ENCODE measurements at regions not wholly inside any gene's neighbourhood (a gene's known extent, or its start where the extent isn't known, plus 50 kb on each side); places are given as distances from the start of the nearest gene placed in this dataset.

DNA sequence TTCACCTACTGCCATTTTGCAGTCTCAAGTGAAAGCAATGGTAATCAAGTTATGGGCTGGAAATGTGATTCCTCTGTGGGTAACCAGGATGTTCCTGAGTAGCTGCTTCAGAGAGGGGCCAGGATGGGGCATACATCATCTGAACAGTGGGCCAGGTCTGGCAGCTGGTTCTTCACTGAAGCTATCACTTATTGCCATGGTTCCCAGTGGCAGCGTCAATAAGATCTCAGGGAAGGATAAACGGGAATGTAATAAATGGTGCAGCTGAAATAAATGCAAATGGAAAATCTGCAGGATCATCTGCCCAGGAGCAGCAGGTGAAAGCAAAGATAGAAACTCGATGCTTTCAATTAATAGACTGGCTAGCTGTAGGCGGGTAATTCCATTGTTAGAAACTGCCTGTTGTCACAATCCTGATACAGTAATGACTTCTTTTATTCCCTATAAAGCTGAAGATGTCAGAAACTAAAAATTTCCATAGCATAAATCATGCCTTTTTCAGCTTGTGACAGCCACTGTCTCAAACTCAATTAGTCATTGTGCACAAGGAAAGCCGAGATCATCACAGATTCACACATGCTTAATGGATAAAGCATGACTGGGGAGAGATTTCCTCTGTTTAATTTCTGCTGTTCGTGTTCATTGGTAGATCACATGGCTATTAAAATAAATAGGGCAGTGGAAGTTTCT lies 56.2 kb upstream of the CCDC85A start:
- Histone ChIP-seq H3K4me3 (ENCODE audit: insufficient read depth, low read depth, low read length) (no peak overlapping the region), H2AK9ac (replicated peaks; ENCODE audit: low read depth, low read length, poor library complexity) (no peak overlapping the region), H2BK120ac (ENCODE audit: low read depth, low read length) (no peak overlapping the region), H4K5ac (ENCODE audit: low read depth, low read length) (no peak overlapping the region), H3K9me1 (ENCODE audit: insufficient read depth, low read length) (no peaks in the 10 kb centered on the region), H3K56ac (ENCODE audit: extremely low read depth, insufficient read depth, low read length) (no peak overlapping the region), H3K79me1 (ENCODE audit: low read depth in 1 of 2, low read length in 2 of 2) (no peaks in the 10 kb centered on the region), H3K9me3 (ENCODE audit: control insufficient read depth, insufficient read depth, low read length) (no peaks in the 10 kb centered on the region), H2BK20ac (ENCODE audit: low read depth, low read length) (no peak overlapping the region), H3K36me3 (ENCODE audit: control insufficient read depth, insufficient read depth, low read length) (no peaks in the 10 kb centered on the region), H3K4me2 (ENCODE audit: low read depth, low read length) (no peak overlapping the region), H4K8ac (ENCODE audit: low read depth in 2 of 2, low read length in 2 of 2) (no peak overlapping the region), H3K23ac (ENCODE audit: low read depth, low read length) (no peak overlapping the region), H3K27me3 (ENCODE audit: control insufficient read depth, insufficient read depth, low read length) (peaks cover 4% of the 10 kb centered on the region; the same call in 1 of the 2 replicates), H2AFZ (replicated peaks; ENCODE audit: low read length, poor library complexity) (no peak overlapping the region), H2BK5ac (ENCODE audit: low read depth, low read length, poor library complexity, severe bottlenecking) (no peak overlapping the region), H3K4ac (ENCODE audit: low read depth, low read length) (no peak overlapping the region), H3K14ac (replicated peaks; ENCODE audit: low read depth, low read length) (no peak overlapping the region), H3K27ac (ENCODE audit: insufficient read depth, low read length) (no peak overlapping the region), H2AK5ac (ENCODE audit: low read depth, low read length) (no peak overlapping the region), H3K4me1 (ENCODE audit: control insufficient read depth, insufficient read depth, low read length) (no peaks in the 10 kb centered on the region), H2BK15ac (ENCODE audit: low read depth, low read length) (no peak overlapping the region), H4K91ac (ENCODE audit: insufficient read depth, low read depth, low read length) (no peak overlapping the region), H3K18ac (ENCODE audit: low read depth, low read length) (no peak overlapping the region), H4K20me1 (ENCODE audit: insufficient read depth, low read length) (no peaks in the 10 kb centered on the region), H3K9ac (ENCODE audit: low read depth, low read length) (no peak overlapping the region)
- WGBS, 2 experiments (ENCODE audit: extremely low coverage in 2 of 2, insufficient read length in 1 of 2), result 100% methylated on average over 1 of the region's 6 CpGs; no CpG with 5 or more reads in 1 of the 2 experiments
- in situ Hi-C loops (cut with MboI; ENCODE audit: low sequenced_read_pairs) (no loop called here), intact Hi-C loops (cut with micrococcal nuclease) (no loop called here), dilution Hi-C loops (cut with HindIII; ENCODE audit: low sequenced_read_pairs, unreplicated experiment) (no loop called here)
- ChIA-PET POLR2A (ENCODE audit: unreplicated experiment) (no interaction called here), CTCF (interaction anchor here (1.8 kb wide), 1 partner anchor 18 kb away, joined by 5 read pairs; no protein-coding TSS in a partner anchor)
- DNase-seq, result no peak
- ATAC-seq (ENCODE audit: low read depth), result no peak
- BruUV-seq (replicated peaks), result no TSS peak
- no peak for TF ChIP-seq BHLHE40 (IDR thresholded peaks at IDR 0.05; ENCODE audit: low read depth, low read length)
- TF ChIP-seq, protein P1, sequence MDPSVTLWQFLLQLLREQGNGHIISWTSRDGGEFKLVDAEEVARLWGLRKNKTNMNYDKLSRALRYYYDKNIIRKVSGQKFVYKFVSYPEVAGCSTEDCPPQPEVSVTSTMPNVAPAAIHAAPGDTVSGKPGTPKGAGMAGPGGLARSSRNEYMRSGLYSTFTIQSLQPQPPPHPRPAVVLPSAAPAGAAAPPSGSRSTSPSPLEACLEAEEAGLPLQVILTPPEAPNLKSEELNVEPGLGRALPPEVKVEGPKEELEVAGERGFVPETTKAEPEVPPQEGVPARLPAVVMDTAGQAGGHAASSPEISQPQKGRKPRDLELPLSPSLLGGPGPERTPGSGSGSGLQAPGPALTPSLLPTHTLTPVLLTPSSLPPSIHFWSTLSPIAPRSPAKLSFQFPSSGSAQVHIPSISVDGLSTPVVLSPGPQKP (IDR thresholded peaks at IDR 0.05; ENCODE audit: borderline replicate concordance, low read depth, low read length), result no peak

All from IMR-90 (cell line).